ENCODE measurements at regions not wholly inside any gene's neighbourhood (a gene's known extent, or its start where the extent isn't known, plus 50 kb on each side); places are given as distances from the start of the nearest gene placed in this dataset.
"Not testable (repeated sequence)": the region's sequence is repeated elsewhere in the genome, so short reads cannot be mapped to it uniquely, and the experiment has no call there.

DNA sequence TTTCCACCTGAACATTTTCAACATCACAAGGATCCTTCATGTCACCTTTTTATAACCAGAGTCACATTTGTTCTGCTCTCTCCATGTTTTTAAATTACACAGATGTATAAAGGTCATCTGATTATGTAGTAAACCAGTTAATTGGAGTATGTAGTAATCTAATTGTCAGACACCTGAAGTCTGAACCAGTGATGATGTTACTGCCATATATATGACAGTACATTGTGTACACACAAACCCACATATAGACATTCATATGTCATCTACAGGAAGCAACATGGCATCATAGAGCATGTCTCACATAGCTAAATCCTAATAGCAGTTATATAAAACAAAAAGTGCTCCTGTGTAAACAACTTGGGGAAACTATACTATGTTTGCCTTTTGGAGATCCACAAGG, 95.9 kb upstream of the PRR23C start:
- ATAC-seq (no peak), DNase-seq (ENCODE audit: low read depth, low spot score) (no peak), FAIRE-seq (no peak)
- H3K79me2 ChIP-seq (ENCODE audit: control insufficient read depth, insufficient read depth, low read length): no peaks in the 10 kb centered on the region
- no peaks in the 10 kb centered on the region for H4K20me1 ChIP-seq (ENCODE audit: control insufficient read depth, insufficient read depth)
- no peaks in the 10 kb centered on the region for H3K9me3 ChIP-seq (replicated peaks; ENCODE audit: control insufficient read depth, insufficient read depth, low read length)
- BruUV-seq (replicated peaks): no TSS peak
- in situ Hi-C loops (cut with MboI) (no loop called here), intact Hi-C loops (cut with micrococcal nuclease; ENCODE audit: unreplicated experiment) (no loop called here)
- no peak overlapping the region for H2AFZ ChIP-seq (ENCODE audit: control insufficient read depth, low read depth, low read length)
- no peak for TF ChIP-seq ZSCAN29 (IDR thresholded peaks at IDR 0.05)
- no peak for TF ChIP-seq CBFB (IDR thresholded peaks at IDR 0.05; ENCODE audit: low read depth)
- TF ChIP-seq TCF3 (IDR thresholded peaks at IDR 0.05; ENCODE audit: borderline replicate concordance, insufficient read depth, low read depth, low read length): no peak
- TF ChIP-seq TCF7 (IDR thresholded peaks at IDR 0.05; ENCODE audit: borderline replicate concordance): no peak
- TF ChIP-seq RB1 (IDR thresholded peaks at IDR 0.05; ENCODE audit: borderline replicate concordance): no peak
- TF ChIP-seq RAD21 (IDR thresholded peaks at IDR 0.05; ENCODE audit: insufficient read depth, low read depth, low read length): no peak
- TF ChIP-seq, protein P1, sequence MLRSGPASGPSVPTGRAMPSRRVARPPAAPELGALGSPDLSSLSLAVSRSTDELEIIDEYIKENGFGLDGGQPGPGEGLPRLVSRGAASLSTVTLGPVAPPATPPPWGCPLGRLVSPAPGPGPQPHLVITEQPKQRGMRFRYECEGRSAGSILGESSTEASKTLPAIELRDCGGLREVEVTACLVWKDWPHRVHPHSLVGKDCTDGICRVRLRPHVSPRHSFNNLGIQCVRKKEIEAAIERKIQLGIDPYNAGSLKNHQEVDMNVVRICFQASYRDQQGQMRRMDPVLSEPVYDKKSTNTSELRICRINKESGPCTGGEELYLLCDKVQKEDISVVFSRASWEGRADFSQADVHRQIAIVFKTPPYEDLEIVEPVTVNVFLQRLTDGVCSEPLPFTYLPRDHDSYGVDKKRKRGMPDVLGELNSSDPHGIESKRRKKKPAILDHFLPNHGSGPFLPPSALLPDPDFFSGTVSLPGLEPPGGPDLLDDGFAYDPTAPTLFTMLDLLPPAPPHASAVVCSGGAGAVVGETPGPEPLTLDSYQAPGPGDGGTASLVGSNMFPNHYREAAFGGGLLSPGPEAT (IDR thresholded peaks at IDR 0.05; ENCODE audit: low read depth): no peak
- TF ChIP-seq, protein P2, sequence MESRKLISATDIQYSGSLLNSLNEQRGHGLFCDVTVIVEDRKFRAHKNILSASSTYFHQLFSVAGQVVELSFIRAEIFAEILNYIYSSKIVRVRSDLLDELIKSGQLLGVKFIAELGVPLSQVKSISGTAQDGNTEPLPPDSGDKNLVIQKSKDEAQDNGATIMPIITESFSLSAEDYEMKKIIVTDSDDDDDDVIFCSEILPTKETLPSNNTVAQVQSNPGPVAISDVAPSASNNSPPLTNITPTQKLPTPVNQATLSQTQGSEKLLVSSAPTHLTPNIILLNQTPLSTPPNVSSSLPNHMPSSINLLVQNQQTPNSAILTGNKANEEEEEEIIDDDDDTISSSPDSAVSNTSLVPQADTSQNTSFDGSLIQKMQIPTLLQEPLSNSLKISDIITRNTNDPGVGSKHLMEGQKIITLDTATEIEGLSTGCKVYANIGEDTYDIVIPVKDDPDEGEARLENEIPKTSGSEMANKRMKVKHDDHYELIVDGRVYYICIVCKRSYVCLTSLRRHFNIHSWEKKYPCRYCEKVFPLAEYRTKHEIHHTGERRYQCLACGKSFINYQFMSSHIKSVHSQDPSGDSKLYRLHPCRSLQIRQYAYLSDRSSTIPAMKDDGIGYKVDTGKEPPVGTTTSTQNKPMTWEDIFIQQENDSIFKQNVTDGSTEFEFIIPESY (IDR thresholded peaks at IDR 0.05): no peak
- TF ChIP-seq MTA2 (IDR thresholded peaks at IDR 0.05; ENCODE audit: low read depth): no peak
- TF ChIP-seq NR2F1 (conservative IDR thresholded peaks at IDR 0.05): no peak
- no peak for TF ChIP-seq KAT2A (conservative IDR thresholded peaks at IDR 0.05; ENCODE audit: control insufficient read depth, low read depth, low read length)
- TF ChIP-seq CHD4 (IDR thresholded peaks at IDR 0.05): no peak
- no peak for TF ChIP-seq BACH1 (IDR thresholded peaks at IDR 0.05; ENCODE audit: borderline replicate concordance)
- no peak for TF ChIP-seq JUNB (IDR thresholded peaks at IDR 0.05)
- TF ChIP-seq SIN3A (IDR thresholded peaks at IDR 0.05; ENCODE audit: low read depth, low read length): no peak
- TF ChIP-seq HDAC2 (IDR thresholded peaks at IDR 0.05): no peak
- TF ChIP-seq BCL11A (IDR thresholded peaks at IDR 0.05; ENCODE audit: low read depth, low read length): no peak
- TF ChIP-seq KLF5 (IDR thresholded peaks at IDR 0.05; ENCODE audit: partially characterized antibody): no peak
- no peak for TF ChIP-seq SREBF2 (IDR thresholded peaks at IDR 0.05; ENCODE audit: low read length)
- no peak for TF ChIP-seq RFX5 (IDR thresholded peaks at IDR 0.05; ENCODE audit: low read depth, low read length)
- no peaks in the 10 kb centered on the region for H3K36me3 ChIP-seq (ENCODE audit: control insufficient read depth in 2 of 2, insufficient read depth in 2 of 2, low read length in 1 of 2)
- ChIA-PET SMC1A (ENCODE audit: uncharacterized antibody, unreplicated experiment) (no interaction called here), POLR2A (no interaction called here), CTCF (no interaction called here), RAD21 (ENCODE audit: unreplicated experiment) (no interaction called here)
- H3K4me2 ChIP-seq (ENCODE audit: control insufficient read depth, insufficient read depth): no peak overlapping the region
- no peak overlapping the region for H3K27ac ChIP-seq (ENCODE audit: control insufficient read depth, insufficient read depth)
- no peaks in the 10 kb centered on the region for H3K4me1 ChIP-seq (ENCODE audit: control insufficient read depth, insufficient read depth, low read length)
- no peak overlapping the region for H3K9ac ChIP-seq (ENCODE audit: control insufficient read depth, insufficient read depth, low read length)
- H3K27me3 ChIP-seq (replicated peaks in 1 of 2; ENCODE audit: control insufficient read depth in 2 of 2, insufficient read depth in 2 of 2, low read length in 1 of 2): no peaks in the 10 kb centered on the region
- H3K4me3 ChIP-seq: no peak overlapping the region

DNA sequence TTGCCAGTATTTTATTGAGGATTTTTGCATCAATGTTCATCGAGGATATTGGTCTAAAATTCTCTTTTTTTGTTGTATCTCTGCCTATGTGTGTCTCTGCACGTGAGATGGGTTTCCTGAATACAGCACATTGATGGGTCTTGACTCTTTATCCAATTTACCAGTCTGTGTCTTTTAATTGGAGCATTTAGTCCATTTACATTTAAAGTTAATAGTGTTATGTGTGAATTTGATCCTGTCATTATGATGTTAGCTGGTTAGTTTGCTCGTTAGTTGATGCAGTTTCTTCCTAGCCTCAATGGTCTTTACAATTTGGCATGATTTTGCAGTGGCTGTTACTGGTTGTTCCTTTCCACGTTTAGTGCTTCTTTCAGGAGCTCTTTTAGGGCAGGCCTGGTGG, 101.3 kb upstream of the PRR23C start:
- RAD21 ChIA-PET (ENCODE audit: unreplicated experiment); CTCF ChIA-PET; H3K9ac ChIP-seq (ENCODE audit: control insufficient read depth, insufficient read depth, low read length); H3K79me2 ChIP-seq (ENCODE audit: control insufficient read depth, insufficient read depth, low read length); in situ Hi-C loops (cut with MboI); H3K9me3 ChIP-seq (replicated peaks; ENCODE audit: control insufficient read depth, insufficient read depth, low read length); H3K36me3 ChIP-seq (ENCODE audit: control insufficient read depth in 2 of 2, insufficient read depth in 2 of 2, low read length in 1 of 2); H4K20me1 ChIP-seq (ENCODE audit: control insufficient read depth, insufficient read depth); SMC1A ChIA-PET (ENCODE audit: uncharacterized antibody, unreplicated experiment); intact Hi-C loops (cut with micrococcal nuclease; ENCODE audit: unreplicated experiment); H3K27ac ChIP-seq (ENCODE audit: control insufficient read depth, insufficient read depth); H3K27me3 ChIP-seq (replicated peaks in 1 of 2; ENCODE audit: control insufficient read depth in 2 of 2, insufficient read depth in 2 of 2, low read length in 1 of 2); BruUV-seq (replicated peaks); H3K4me1 ChIP-seq (ENCODE audit: control insufficient read depth, insufficient read depth, low read length); FAIRE-seq; ATAC-seq; DNase-seq (ENCODE audit: low read depth, low spot score); H3K4me3 ChIP-seq; H3K4me2 ChIP-seq (ENCODE audit: control insufficient read depth, insufficient read depth); POLR2A ChIA-PET; H2AFZ ChIP-seq (ENCODE audit: control insufficient read depth, low read depth, low read length): not testable (repeated sequence)
- WGBS (ENCODE audit: insufficient coverage, insufficient replicate concordance, low lambda C conversion rate, missing lambda C conversion rate): 13% methylated on average over 4 of the region's 4 CpGs

All from GM12878 (cell line).